Sciatic nerve (tissue), 2 donors: ENCODE measurements at regions not wholly inside any gene's neighbourhood (a gene's known extent, or its start where the extent isn't known, plus 50 kb on each side); places are given as distances from the start of the nearest gene placed in this dataset.

Experiments used
- ATAC-seq: fragments of 200-7000 bp; cut with Tn5 transposase; one replicate; pipeline ENCODE4 v1.9.1; 2020; ENCODE audit warnings: mild to moderate bottlenecking, moderate library complexity
- DNase-seq: peaks from one replicate; pipeline ENCODE4 v3.0.0-alpha.2; 2020; ENCODE audit warnings: low spot score
- intact Hi-C: fragments of 100-400 bp; cut with DNase I; formaldehyde crosslinking; loops from one replicate; pipeline ENCODE4 v1.14.2; 2022
- donor health status: DM: no; HTN: no; CAD: no.
- donor health status: DM: no; HTN: no; CAD: no.

GRCh38 chr15:47975427-47975826 is 145.4 kb upstream of the SLC24A5 start:
- ATAC-seq (no peak), DNase-seq (no peak)
- intact Hi-C loops: no loop called here

GRCh38 chr15:47983533-47983932 is 137.3 kb upstream of the SLC24A5 start:
- intact Hi-C loops: no loop called here
- ATAC-seq (no peak), DNase-seq (no peak)

- DNase-seq: no peak
- ATAC-seq: no peak
- intact Hi-C loops: no loop called here
Measured at GRCh38 chr15:47985568-47985967, 135.2 kb upstream of the SLC24A5 start.

GRCh38 chr15:47987461-47987860 is 133.3 kb upstream of the SLC24A5 start:
- intact Hi-C loops: no loop called here
- DNase-seq: no peak
- ATAC-seq: no peak

GRCh38 chr15:47987908-47988532 is 132.8 kb upstream of the SLC24A5 start:
- intact Hi-C loops: no loop called here
- DNase-seq: no peak
- ATAC-seq: peak; percentile 96

GRCh38 chr15:47988564-47988963 is 132.2 kb upstream of the SLC24A5 start:
- DNase-seq (no peak), ATAC-seq (no peak)
- intact Hi-C loops: no loop called here

GRCh38 chr15:47990821-47991220 is 130.0 kb upstream of the SLC24A5 start:
- ATAC-seq (no peak), DNase-seq (no peak)
- intact Hi-C loops: loop anchor here (10.0 kb wide), 1 partner anchor 786 kb away; no protein-coding TSS in a partner anchor

- intact Hi-C loops: loop anchor here (10.0 kb wide), 1 partner anchor 787 kb away; no protein-coding TSS in a partner anchor
- DNase-seq: no peak
- ATAC-seq: peak; percentile 51
Measured at GRCh38 chr15:47991357-47991756, 129.4 kb upstream of the SLC24A5 start.

GRCh38 chr15:47993051-47993450 is 127.7 kb upstream of the SLC24A5 start:
- ATAC-seq (no peak), DNase-seq (no peak)
- intact Hi-C loops: loop anchor here (10.0 kb wide), 1 partner anchor 788 kb away; no protein-coding TSS in a partner anchor

- intact Hi-C loops: loop anchor here (10.0 kb wide), 1 partner anchor 793 kb away; no protein-coding TSS in a partner anchor
- DNase-seq: no peak
Measured at GRCh38 chr15:47997195-47998080, 123.4 kb upstream of the SLC24A5 start.

GRCh38 chr15:47998619-47999019 is 122.2 kb upstream of the SLC24A5 start:
- no peak for ATAC-seq
- no peak for DNase-seq
- intact Hi-C loops: loop anchor here (10.0 kb wide), 1 partner anchor 794 kb away; no protein-coding TSS in a partner anchor

More at GRCh38 chr15:47997195-47998080, 123.4 kb upstream of the SLC24A5 start:
- no peak for ATAC-seq

- DNase-seq (no peak), ATAC-seq (no peak)
- intact Hi-C loops: no loop called here
Measured at GRCh38 chr15:48001393-48002039, 119.3 kb upstream of the SLC24A5 start.

GRCh38 chr15:48002767-48003166 is 118.0 kb upstream of the SLC24A5 start:
- intact Hi-C loops: no loop called here
- no peak for ATAC-seq
- DNase-seq: no peak

- intact Hi-C loops: no loop called here
- ATAC-seq (no peak), DNase-seq (no peak)
Measured at GRCh38 chr15:48003441-48003840, 117.3 kb upstream of the SLC24A5 start.

GRCh38 chr15:48005077-48005476 is 115.7 kb upstream of the SLC24A5 start:
- no peak for DNase-seq
- ATAC-seq: no peak
- intact Hi-C loops: no loop called here

- ATAC-seq: peak; percentile 97
- DNase-seq: peak; percentile 78
Measured at GRCh38 chr15:48006031-48006511, 114.7 kb upstream of the SLC24A5 start.

GRCh38 chr15:48010316-48010715 is 110.5 kb upstream of the SLC24A5 start:
- no peak for ATAC-seq
- no peak for DNase-seq
- intact Hi-C loops: loop anchor here (2.0 kb wide), 1 partner anchor 24 kb away; no protein-coding TSS in a partner anchor

More at GRCh38 chr15:48006031-48006511, 114.7 kb upstream of the SLC24A5 start:
- intact Hi-C loops: no loop called here

- intact Hi-C loops: no loop called here
- ATAC-seq (no peak), DNase-seq (no peak)
Measured at GRCh38 chr15:48012191-48012590, 108.6 kb upstream of the SLC24A5 start.

GRCh38 chr15:48016865-48017264 is 103.9 kb upstream of the SLC24A5 start:
- DNase-seq: no peak
- no peak for ATAC-seq
- intact Hi-C loops: no loop called here
